ENCODE measurements at regions not wholly inside any gene's neighbourhood (a gene's known extent, or its start where the extent isn't known, plus 50 kb on each side); places are given as distances from the start of the nearest gene placed in this dataset.

DNA sequence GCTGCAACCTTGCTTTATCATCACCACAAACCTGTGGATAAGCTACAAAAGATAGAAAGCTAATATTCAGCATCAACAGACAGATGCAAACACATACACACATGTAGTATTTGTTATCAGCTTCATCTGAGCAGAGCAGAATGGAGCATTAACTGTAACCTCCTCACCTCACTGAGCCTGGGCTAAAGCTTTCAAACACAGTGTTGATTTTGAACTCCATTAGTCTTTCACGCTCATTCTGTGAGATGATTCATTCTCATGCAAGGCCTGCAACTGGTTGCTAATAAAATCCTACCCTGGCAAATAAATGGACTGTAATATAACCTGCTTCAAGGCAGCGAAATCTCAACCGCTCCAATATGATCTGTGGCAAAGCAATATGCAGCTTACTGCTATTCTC is 1360.6 kb upstream of the ACO1 start:
- TF ChIP-seq, protein P1, sequence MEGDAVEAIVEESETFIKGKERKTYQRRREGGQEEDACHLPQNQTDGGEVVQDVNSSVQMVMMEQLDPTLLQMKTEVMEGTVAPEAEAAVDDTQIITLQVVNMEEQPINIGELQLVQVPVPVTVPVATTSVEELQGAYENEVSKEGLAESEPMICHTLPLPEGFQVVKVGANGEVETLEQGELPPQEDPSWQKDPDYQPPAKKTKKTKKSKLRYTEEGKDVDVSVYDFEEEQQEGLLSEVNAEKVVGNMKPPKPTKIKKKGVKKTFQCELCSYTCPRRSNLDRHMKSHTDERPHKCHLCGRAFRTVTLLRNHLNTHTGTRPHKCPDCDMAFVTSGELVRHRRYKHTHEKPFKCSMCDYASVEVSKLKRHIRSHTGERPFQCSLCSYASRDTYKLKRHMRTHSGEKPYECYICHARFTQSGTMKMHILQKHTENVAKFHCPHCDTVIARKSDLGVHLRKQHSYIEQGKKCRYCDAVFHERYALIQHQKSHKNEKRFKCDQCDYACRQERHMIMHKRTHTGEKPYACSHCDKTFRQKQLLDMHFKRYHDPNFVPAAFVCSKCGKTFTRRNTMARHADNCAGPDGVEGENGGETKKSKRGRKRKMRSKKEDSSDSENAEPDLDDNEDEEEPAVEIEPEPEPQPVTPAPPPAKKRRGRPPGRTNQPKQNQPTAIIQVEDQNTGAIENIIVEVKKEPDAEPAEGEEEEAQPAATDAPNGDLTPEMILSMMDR (IDR thresholded peaks at IDR 0.05), result no peak
- H3K27me3 ChIP-seq, result no peaks in the 10 kb centered on the region

DNA sequence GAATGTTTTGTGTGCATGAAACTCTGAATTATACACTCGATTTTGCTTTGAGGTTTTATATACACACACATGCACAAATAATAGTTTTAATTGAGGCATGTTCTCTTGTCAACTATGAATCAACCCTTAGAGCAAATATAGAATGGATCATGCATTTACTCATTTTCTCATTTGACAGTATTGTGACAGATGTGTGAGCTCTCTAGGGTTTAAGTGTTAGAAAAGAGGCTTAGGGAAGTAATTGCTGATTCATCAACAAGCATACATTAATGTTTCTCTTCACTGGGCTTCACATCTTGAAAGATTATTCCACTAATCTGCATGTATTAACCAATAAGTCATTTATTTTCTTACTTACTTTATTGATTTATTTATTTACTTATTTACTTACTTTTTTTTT is 1356.8 kb upstream of the ACO1 start:
- no peaks in the 10 kb centered on the region for H3K27me3 ChIP-seq
- no peak overlapping the region for H3K27ac ChIP-seq
- no peaks in the 10 kb centered on the region for H3K9me3 ChIP-seq
- no peak overlapping the region for H3K4me3 ChIP-seq
- DNase-seq, result no peak
- intact Hi-C loops (cut with DNase I), result no loop called here
- H3K9ac ChIP-seq (ENCODE audit: low read depth in 2 of 2, low read length in 2 of 2), result no peak overlapping the region
- H3K36me3 ChIP-seq, result no peaks in the 10 kb centered on the region
- TF ChIP-seq, protein P1 (IDR thresholded peaks at IDR 0.05), result no peak
- H3K4me1 ChIP-seq, result no peaks in the 10 kb centered on the region

More for the DNA sequence above, 1360.6 kb upstream of the ACO1 start:
- Histone ChIP-seq H3K9me3 (no peaks in the 10 kb centered on the region), H3K4me3 (no peak overlapping the region), H3K4me1 (no peaks in the 10 kb centered on the region), H3K36me3 (no peaks in the 10 kb centered on the region), H3K9ac (ENCODE audit: low read depth in 2 of 2, low read length in 2 of 2) (no peak overlapping the region), H3K27ac (no peak overlapping the region)
- DNase-seq, result no peak
- intact Hi-C loops (cut with DNase I), result no loop called here

- intact Hi-C loops (cut with DNase I), result no loop called here
- no peaks in the 10 kb centered on the region for H3K4me1 ChIP-seq
- no peak overlapping the region for H3K27ac ChIP-seq
- DNase-seq, result no peak
- no peaks in the 10 kb centered on the region for H3K9me3 ChIP-seq
- H3K36me3 ChIP-seq, result no peaks in the 10 kb centered on the region
- H3K4me3 ChIP-seq, result no peak overlapping the region
- H3K27me3 ChIP-seq, result no peaks in the 10 kb centered on the region
- TF ChIP-seq, protein P1 (IDR thresholded peaks at IDR 0.05), result no peak
- no peak overlapping the region for H3K9ac ChIP-seq (ENCODE audit: low read depth in 2 of 2, low read length in 2 of 2)
Observed at GRCh38 chr9:31028137-31028536, 1356.3 kb upstream of the ACO1 start.

DNA sequence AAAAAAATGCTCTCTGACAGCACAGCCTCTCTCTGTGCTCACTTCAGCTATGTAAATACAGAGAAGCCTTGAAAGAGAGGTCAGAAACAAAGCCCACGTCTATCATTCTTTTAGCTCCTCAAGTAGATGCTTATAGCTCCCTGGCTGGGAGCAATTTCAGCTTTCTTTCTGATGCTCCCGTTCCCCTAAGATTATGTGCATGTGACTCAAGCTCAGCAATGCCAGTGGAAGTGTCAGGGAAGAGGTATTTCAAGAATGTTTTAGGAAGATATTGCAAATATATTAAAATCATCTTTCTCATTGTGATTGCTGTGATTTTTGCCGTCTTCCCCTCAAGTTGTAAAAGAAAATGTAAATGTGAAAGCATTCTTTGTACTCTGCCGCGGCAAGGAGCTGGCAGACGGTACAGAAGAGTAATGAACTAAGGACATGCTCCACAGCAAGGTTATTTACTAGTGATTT is 1353.7 kb upstream of the ACO1 start:
- Histone ChIP-seq H3K4me3 (no peak overlapping the region), H3K4me1 (no peaks in the 10 kb centered on the region)
- DNase-seq, result no peak

DNA sequence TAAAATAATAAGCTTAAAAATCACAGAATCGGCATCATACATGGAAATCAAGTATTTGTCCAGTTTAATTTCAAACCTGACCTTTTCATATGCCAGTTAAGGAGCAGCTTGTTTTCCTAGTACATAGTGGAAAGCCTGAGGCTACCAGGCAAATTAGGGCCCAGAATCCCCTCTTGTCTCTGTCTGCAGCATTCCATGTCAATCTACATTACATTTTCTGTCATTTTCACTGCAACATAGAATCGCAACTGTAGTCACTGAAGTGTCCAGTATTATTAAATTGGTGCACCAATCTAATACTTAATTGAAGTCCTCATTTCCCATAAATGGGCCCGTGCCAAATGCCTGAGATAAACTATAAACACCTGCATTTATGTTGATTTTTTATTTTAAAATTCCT is 1352.2 kb upstream of the ACO1 start:
- intact Hi-C loops (cut with DNase I), result no loop called here

More for the DNA sequence above, 1353.7 kb upstream of the ACO1 start:
- no peaks in the 10 kb centered on the region for H3K36me3 ChIP-seq
- TF ChIP-seq, protein P1 (IDR thresholded peaks at IDR 0.05), result no peak
- H3K9ac ChIP-seq (ENCODE audit: low read depth in 2 of 2, low read length in 2 of 2), result no peak overlapping the region
- H3K27me3 ChIP-seq, result no peaks in the 10 kb centered on the region
- intact Hi-C loops (cut with DNase I), result no loop called here
- no peaks in the 10 kb centered on the region for H3K9me3 ChIP-seq
- H3K27ac ChIP-seq, result no peak overlapping the region

More for the DNA sequence above, 1352.2 kb upstream of the ACO1 start:
- no peak overlapping the region for H3K27ac ChIP-seq
- no peak overlapping the region for H3K9ac ChIP-seq (ENCODE audit: low read depth in 2 of 2, low read length in 2 of 2)
- TF ChIP-seq, protein P1 (IDR thresholded peaks at IDR 0.05), result no peak
- no peaks in the 10 kb centered on the region for H3K36me3 ChIP-seq
- H3K4me1 ChIP-seq, result no peaks in the 10 kb centered on the region
- no peaks in the 10 kb centered on the region for H3K9me3 ChIP-seq
- no peak overlapping the region for H3K4me3 ChIP-seq
- DNase-seq, result no peak
- H3K27me3 ChIP-seq, result no peaks in the 10 kb centered on the region
